IPS DF 6.9 (cell line): ENCODE measurements at regions not wholly inside any gene's neighbourhood (a gene's known extent, or its start where the extent isn't known, plus 50 kb on each side); places are given as distances from the start of the nearest gene placed in this dataset.

Source experiments
- DNase-seq: peaks from one replicate; pipeline ENCODE4 v3.0.0-alpha.2; 2013; ENCODE audit warnings: low read depth, low spot score
- H3K27ac ChIP-seq: one replicate; pipeline ENCODE4 v1.5.1; 2013; ENCODE audit warnings: low read length, control low read depth
- H3K27me3 ChIP-seq: 2 replicates; pipeline ENCODE4 v1.6.1; 2013; ENCODE audit warnings: mild to moderate bottlenecking, low read length; ENCODE audit not compliant: control insufficient read depth, insufficient read depth
- H3K36me3 ChIP-seq: 2 replicates; pipeline ENCODE4 v1.6.1; 2013; ENCODE audit warnings: low read length; ENCODE audit not compliant: control insufficient read depth, insufficient read depth
- H3K4me1 ChIP-seq: 2 replicates; pipeline ENCODE4 v1.6.1; 2013; ENCODE audit warnings: low read length; ENCODE audit not compliant: control insufficient read depth, insufficient read depth
- H3K4me3 ChIP-seq: 2 replicates; pipeline ENCODE4 v1.5.1; 2013; ENCODE audit warnings: mild to moderate bottlenecking, low read length
- H3K9me3 ChIP-seq: 2 replicates; pipeline ENCODE4 v1.6.1; 2013; ENCODE audit warnings: low read length, inconsistent platforms; ENCODE audit not compliant: control insufficient read depth, insufficient read depth
- WGBS: extraction: QIAGEN DNeasy Blood & Tissue Kit; methylation state at CpG from one replicate; pipeline ENCODE4 v1.1.7; 2013; ENCODE audit warnings: mixed read lengths, missing lambda C conversion rate; ENCODE audit not compliant: insufficient read length, insufficient coverage; 5-methylcytosine and 5-hydroxymethylcytosine counted together

DNA sequence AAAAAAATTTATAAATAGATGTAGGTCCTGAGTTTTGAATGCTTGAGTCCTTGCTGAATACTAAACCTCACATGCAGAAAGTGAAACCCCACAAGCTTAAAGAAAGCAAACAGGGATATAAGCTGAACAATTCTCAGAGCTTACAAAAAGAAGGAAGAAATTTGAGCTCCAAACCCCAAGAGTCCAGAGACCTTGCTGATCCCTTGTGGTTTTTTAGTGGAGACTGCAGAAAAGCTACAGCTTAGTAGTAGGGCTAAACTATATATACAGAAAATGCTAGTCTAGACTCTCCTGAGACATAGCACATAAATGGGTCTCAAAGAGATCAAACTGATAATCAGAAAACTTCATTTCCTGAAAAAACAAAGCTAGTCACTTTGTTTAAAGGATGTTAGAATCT, 1548.1 kb upstream of the ZEB2 start:
- Histone ChIP-seq H3K27ac (no peak overlapping the region), H3K36me3 (no peaks in the 10 kb centered on the region), H3K4me3 (no peak overlapping the region), H3K4me1 (no peaks in the 10 kb centered on the region), H3K27me3 (no peaks in the 10 kb centered on the region), H3K9me3 (no peaks in the 10 kb centered on the region)
- DNase-seq = no peak

DNA sequence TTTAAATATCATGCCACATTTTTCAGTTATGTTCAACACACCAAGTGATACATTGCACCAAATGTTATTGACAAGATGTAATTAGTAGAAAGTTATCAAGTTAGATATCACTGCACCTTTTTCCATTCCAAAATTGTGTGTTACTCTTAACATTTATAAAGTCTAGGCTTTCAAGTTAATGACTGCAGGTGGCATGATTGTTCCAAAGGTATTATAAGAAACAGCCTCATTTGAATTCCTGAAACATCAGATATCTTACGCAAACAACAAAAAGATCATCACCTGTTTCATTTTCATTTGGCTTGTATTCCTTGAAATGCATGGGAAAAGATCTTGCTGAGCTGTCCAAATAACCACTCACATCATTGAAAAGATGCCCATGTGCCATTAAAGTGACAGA, 1528.2 kb upstream of the ZEB2 start:
- no CpG with 5 or more reads among the region's 1 CpG for WGBS
- H3K27ac ChIP-seq = no peak overlapping the region
- no peaks in the 10 kb centered on the region for H3K9me3 ChIP-seq
- DNase-seq = no peak
- no peaks in the 10 kb centered on the region for H3K4me1 ChIP-seq
- H3K4me3 ChIP-seq = no peak overlapping the region
- H3K36me3 ChIP-seq = no peaks in the 10 kb centered on the region
- no peaks in the 10 kb centered on the region for H3K27me3 ChIP-seq

GRCh38 chr2:146041274-146041910, 1521.5 kb upstream of the ZEB2 start:
- H3K36me3 ChIP-seq = no peaks in the 10 kb centered on the region
- DNase-seq = no peak
- no CpG with 5 or more reads among the region's 8 CpGs for WGBS

GRCh38 chr2:146040051-146040450, 1520.1 kb upstream of the ZEB2 start:
- no peak for DNase-seq
- WGBS = no CpG with 5 or more reads among the region's 3 CpGs
- Histone ChIP-seq H3K9me3 (no peaks in the 10 kb centered on the region), H3K27me3 (no peaks in the 10 kb centered on the region), H3K36me3 (no peaks in the 10 kb centered on the region), H3K4me3 (no peak overlapping the region), H3K27ac (no peak overlapping the region), H3K4me1 (no peaks in the 10 kb centered on the region)

More at GRCh38 chr2:146041274-146041910, 1521.5 kb upstream of the ZEB2 start:
- no peaks in the 10 kb centered on the region for H3K9me3 ChIP-seq
- no peaks in the 10 kb centered on the region for H3K27me3 ChIP-seq
- no peaks in the 10 kb centered on the region for H3K4me1 ChIP-seq
- H3K27ac ChIP-seq = no peak overlapping the region
- H3K4me3 ChIP-seq = no peak overlapping the region

- Histone ChIP-seq H3K27ac (no peak overlapping the region), H3K4me3 (no peak overlapping the region), H3K9me3 (no peaks in the 10 kb centered on the region), H3K36me3 (no peaks in the 10 kb centered on the region), H3K27me3 (no peaks in the 10 kb centered on the region), H3K4me1 (no peaks in the 10 kb centered on the region)
- no CpG with 5 or more reads among the region's 1 CpG for WGBS
- DNase-seq = no peak
These were observed 1518.1 kb upstream of the ZEB2 start for GRCh38 chr2:146038014-146038413.

- H3K9me3 ChIP-seq = no peaks in the 10 kb centered on the region
- no CpG with 5 or more reads among the region's 7 CpGs for WGBS
- no peak overlapping the region for H3K27ac ChIP-seq
- H3K4me1 ChIP-seq = no peaks in the 10 kb centered on the region
- H3K27me3 ChIP-seq = no peaks in the 10 kb centered on the region
- no peak overlapping the region for H3K4me3 ChIP-seq
- DNase-seq = no peak
- no peaks in the 10 kb centered on the region for H3K36me3 ChIP-seq
These were observed 1517.5 kb upstream of the ZEB2 start for GRCh38 chr2:146037334-146037870.

DNA sequence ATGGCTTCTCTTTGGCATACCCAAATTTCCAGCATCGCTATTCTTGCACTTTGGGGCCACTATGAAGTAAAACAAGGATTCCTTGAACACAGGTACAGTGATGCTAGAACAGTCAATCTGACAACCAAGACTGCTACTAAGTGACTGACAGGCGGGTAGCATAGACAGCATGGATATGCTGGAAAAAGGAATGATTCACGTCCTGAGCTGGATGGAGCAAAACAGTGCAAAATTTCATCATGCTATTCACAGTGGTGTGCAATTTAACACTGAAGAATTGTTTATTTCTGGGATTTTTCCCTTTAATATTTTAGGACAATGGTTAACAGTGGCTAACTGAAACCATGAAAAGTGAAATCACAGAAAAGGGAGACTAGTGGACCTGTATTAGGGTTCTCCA, 1511.2 kb upstream of the ZEB2 start:
- Histone ChIP-seq H3K4me3 (no peak overlapping the region), H3K9me3 (no peaks in the 10 kb centered on the region), H3K4me1 (no peaks in the 10 kb centered on the region), H3K27me3 (no peaks in the 10 kb centered on the region), H3K27ac (no peak overlapping the region), H3K36me3 (no peaks in the 10 kb centered on the region)
- no peak for DNase-seq
- no CpG with 5 or more reads among the region's 3 CpGs for WGBS

GRCh38 chr2:146027156-146027555, 1507.2 kb upstream of the ZEB2 start:
- no peak overlapping the region for H3K4me3 ChIP-seq
- no peak for DNase-seq
- no peaks in the 10 kb centered on the region for H3K27me3 ChIP-seq
- no peaks in the 10 kb centered on the region for H3K9me3 ChIP-seq
- H3K36me3 ChIP-seq = no peaks in the 10 kb centered on the region
- WGBS = no CpG with 5 or more reads among the region's 2 CpGs
- no peaks in the 10 kb centered on the region for H3K4me1 ChIP-seq
- no peak overlapping the region for H3K27ac ChIP-seq

GRCh38 chr2:146025519-146025918, 1505.6 kb upstream of the ZEB2 start:
- no peaks in the 10 kb centered on the region for H3K36me3 ChIP-seq
- H3K4me3 ChIP-seq = no peak overlapping the region
- no peak overlapping the region for H3K27ac ChIP-seq
- DNase-seq = no peak
- H3K27me3 ChIP-seq = no peaks in the 10 kb centered on the region
- no peaks in the 10 kb centered on the region for H3K4me1 ChIP-seq
- WGBS = no CpG with 5 or more reads among the region's 1 CpG
- H3K9me3 ChIP-seq = no peaks in the 10 kb centered on the region

- no peaks in the 10 kb centered on the region for H3K36me3 ChIP-seq
- H3K4me3 ChIP-seq = no peak overlapping the region
- WGBS = no CpG with 5 or more reads among the region's 1 CpG
- DNase-seq = no peak
- H3K27ac ChIP-seq = no peak overlapping the region
- no peaks in the 10 kb centered on the region for H3K9me3 ChIP-seq
- H3K27me3 ChIP-seq = no peaks in the 10 kb centered on the region
- no peaks in the 10 kb centered on the region for H3K4me1 ChIP-seq
These were observed 1504.4 kb upstream of the ZEB2 start for GRCh38 chr2:146024212-146024743.

GRCh38 chr2:146004462-146004861, 1484.5 kb upstream of the ZEB2 start:
- no peaks in the 10 kb centered on the region for H3K4me1 ChIP-seq
- no peak for DNase-seq
- H3K4me3 ChIP-seq = no peak overlapping the region
- no peak overlapping the region for H3K27ac ChIP-seq
- no peaks in the 10 kb centered on the region for H3K36me3 ChIP-seq
- H3K27me3 ChIP-seq = no peaks in the 10 kb centered on the region
- no peaks in the 10 kb centered on the region for H3K9me3 ChIP-seq
